K562 (cell line): ENCODE measurements at regions not wholly inside any gene's neighbourhood (a gene's known extent, or its start where the extent isn't known, plus 50 kb on each side); places are given as distances from the start of the nearest gene placed in this dataset.

Experiments used
- ATAC-seq: fragments of 200-7000 bp; cut with Tn5 transposase; 3 replicates; pipeline ENCODE4 v1.9.1; 2020; ENCODE audit warnings: moderate library complexity
- BruUV-seq: library from RNA; stranded (reverse); fragments of 400-500 nt; replicated peaks from 2 replicates; lab custom pipeline; 2021; lab: Mats Ljungman, UMichigan
- CTCF ChIA-PET: fragments of 300-600 bp; formaldehyde crosslinking; extraction: SDS; loops from one replicate; lab custom pipeline; 2021; ENCODE audit warnings: low intra/inter-chr PET ratio; lab: Yijun Ruan, JAX
- POLR2A ChIA-PET: fragments of 300-600, 350-650 bp; sonication (Branson Sonifier 250); formaldehyde crosslinking; extraction: SDS; loops from one replicate; lab custom pipeline; 2021; ENCODE audit warnings: antibody characterized with exemption, inconsistent platforms; lab: Yijun Ruan, JAX
- DNase-seq, 4 experiments: peaks; one replicate each; pipeline versions ENCODE4 v3.0.0 to v3.0.0-alpha.2; 2011 to 2018; ENCODE audit warnings: low spot score in 3 of 4, mixed read lengths in 3 of 4; ENCODE audit errors: extremely low read depth in 1 of 4
- FAIRE-seq: peaks from 2 replicates; lab custom pipeline; 2011; peaks lifted over from hg19 to GRCh38; lab: Jason Lieb, UNC
- H2AFZ ChIP-seq: 2 replicates; pipeline ENCODE4 v1.6.0; 2011; ENCODE audit warnings: low read depth, low read length, control low read depth, inconsistent platforms
- H3K27ac ChIP-seq: fragments of 200-600 bp; 3 replicates; pipeline ENCODE4 v1.8.0; 2011; ENCODE audit warnings: low read depth, mild to moderate bottlenecking, control low read depth, inconsistent platforms, low read length, moderate library complexity, mixed read lengths; ENCODE audit errors: extremely low read depth
- H3K27me3 ChIP-seq, 2 experiments: fragments of 300-600 bp in 1 of 2; 2 replicates in 1 of 2; 3 replicates in 1 of 2; pipeline versions ENCODE4 v1.6.0 to v1.8.0; 2011; ENCODE audit warnings: inconsistent platforms in 2 of 2, low read length in 2 of 2, mild to moderate bottlenecking in 1 of 2, mixed read lengths in 1 of 2, moderate library complexity in 1 of 2; ENCODE audit not compliant: control insufficient read depth in 2 of 2, insufficient read depth in 2 of 2
- H3K36me3 ChIP-seq: fragments of 300-600 bp; 3 replicates; pipeline ENCODE4 v1.8.0; 2011; ENCODE audit warnings: mild to moderate bottlenecking, low read length, inconsistent platforms; ENCODE audit not compliant: control insufficient read depth, insufficient read depth
- H3K4me1 ChIP-seq, 2 experiments: fragments of 200-600 bp in 1 of 2; replicated peaks in 1 of 2; 2 replicates in 1 of 2; 3 replicates in 1 of 2; pipeline versions ENCODE4 v1.5.1 to v1.8.0; 2011; ENCODE audit warnings: inconsistent platforms in 2 of 2, low read length in 2 of 2, mild to moderate bottlenecking in 1 of 2, mixed read lengths in 1 of 2, moderate library complexity in 1 of 2; ENCODE audit not compliant: control insufficient read depth in 2 of 2, insufficient read depth in 2 of 2
- H3K4me2 ChIP-seq: 2 replicates; pipeline ENCODE4 v1.6.1; 2011; ENCODE audit warnings: low read length, control low read depth, inconsistent platforms, mixed read lengths; ENCODE audit not compliant: insufficient read depth
- H3K4me3 ChIP-seq: fragments of 200-600 bp; sonication (generic), shearing (Covaris generic); 2 replicates; pipeline ENCODE4 v1.5.1; 2016; ENCODE audit warnings: control low read depth, inconsistent platforms
- H3K79me2 ChIP-seq: fragments of 200-600 bp; 3 replicates; pipeline ENCODE4 v1.8.0; 2011; ENCODE audit warnings: low read length, inconsistent platforms; ENCODE audit not compliant: control insufficient read depth, insufficient read depth
- H3K9ac ChIP-seq, 2 experiments: 2 replicates each; pipeline versions ENCODE4 v1.6.0 to v1.6.1; 2011; ENCODE audit warnings: low read depth in 2 of 2, low read length in 2 of 2, control low read depth in 1 of 2, inconsistent platforms in 1 of 2, mild to moderate bottlenecking in 1 of 2, mixed read lengths in 1 of 2; ENCODE audit not compliant: insufficient read depth in 1 of 2
- H3K9me1 ChIP-seq: one replicate; pipeline ENCODE4 v1.6.0; 2011; ENCODE audit warnings: inconsistent platforms, mild to moderate bottlenecking, low read length, moderate library complexity; ENCODE audit not compliant: control insufficient read depth, insufficient read depth
- H3K9me3 ChIP-seq: replicated peaks from 2 replicates; pipeline ENCODE4 v1.5.1; 2011; ENCODE audit warnings: low read depth, low read length, inconsistent platforms; ENCODE audit not compliant: control insufficient read depth, insufficient read depth
- H4K20me1 ChIP-seq: replicated peaks from 2 replicates; pipeline ENCODE4 v1.6.1; 2011; ENCODE audit warnings: low read length, inconsistent platforms, mixed read lengths; ENCODE audit not compliant: control insufficient read depth, insufficient read depth
- BMI1 ChIP-seq: fragments of 150-350 bp; IDR thresholded peaks from 2 replicates; pipeline ENCODE4 v1.6.1; 2014; ENCODE audit warnings: low read length
- CHD4 ChIP-seq: fragments of 200-600 bp; sonication (generic); IDR thresholded peaks from 3 replicates; pipeline ENCODE4 v1.6.1; 2012; ENCODE audit warnings: low read depth, mild to moderate bottlenecking, mixed read lengths, low read length, inconsistent platforms; ENCODE audit not compliant: insufficient read depth, insufficient replicate concordance, poor library complexity, severe bottlenecking
- DACH1 ChIP-seq: fragments of 450-650 bp; IDR thresholded peaks from 2 replicates; pipeline ENCODE4 v1.6.1; 2018; ENCODE audit not compliant: partially characterized antibody
- FOXJ3 ChIP-seq: sonication (generic); formaldehyde crosslinking; IDR thresholded peaks from 2 replicates; pipeline ENCODE4 v1.4.0; 2020; ENCODE audit warnings: mild to moderate bottlenecking, missing genetic modification reagents
- GTF2F1 ChIP-seq: IDR thresholded peaks from 2 replicates; pipeline ENCODE4 v1.6.1; 2011; ENCODE audit warnings: low read depth, low read length, improper control_type of control experiment
- NFIX ChIP-seq: fragments of 250-450 bp; sonication (Bioruptor Pico); IDR thresholded peaks from 2 replicates; pipeline ENCODE4 v1.4.0; 2020; ENCODE audit warnings: low read depth, mild to moderate bottlenecking, moderate library complexity
- NRF1 ChIP-seq, 2 experiments: fragments of 450-650 bp; IDR thresholded peaks in 1 of 2; conservative IDR thresholded peaks in 1 of 2; 2 replicates each; pipeline ENCODE4 v1.6.1; 2014; ENCODE audit warnings: mild to moderate bottlenecking in 2 of 2
- POLR3G ChIP-seq: IDR thresholded peaks from 2 replicates; pipeline ENCODE4 v1.6.1; 2011; ENCODE audit not compliant: insufficient read length, insufficient replicate concordance; ENCODE audit errors: extremely low read depth
- RBM15 ChIP-seq: fragments of 200-400 bp; formaldehyde crosslinking; IDR thresholded peaks from 2 replicates; pipeline ENCODE4 v1.6.1; 2018; ENCODE audit warnings: mild to moderate bottlenecking, low read length, moderate library complexity; ENCODE audit not compliant: insufficient read depth
- ZFPM2 ChIP-seq: fragments of 250-450 bp; sonication (Bioruptor Pico); IDR thresholded peaks from 2 replicates; pipeline ENCODE4 v1.5.1; 2022; ENCODE audit warnings: mild to moderate bottlenecking
- ZNF644 ChIP-seq: fragments of 200-800 bp; sonication (Bioruptor generic); IDR thresholded peaks from 2 replicates; pipeline ENCODE4 v1.6.1; 2016; ENCODE audit warnings: low read depth, missing genetic modification characterization, missing compliant biosample characterization
- WGBS: fragments of 100-300 bp; shearing (Covaris generic); methylation state at CpG from one replicate; pipeline ENCODE4 v1.1.6; 2016; ENCODE audit warnings: low coverage, mixed read lengths; ENCODE audit not compliant: insufficient coverage; ENCODE audit errors: missing lambda C conversion rate; 5-methylcytosine and 5-hydroxymethylcytosine counted together
- in situ Hi-C: fragments of 300-500 bp; cut with MboI; formaldehyde crosslinking; loops from 4 replicates; pipeline ENCODE4 v1.15.0; 2018; ENCODE audit warnings: inconsistent platforms, mixed read lengths
- intact Hi-C: fragments of 100-400 bp; cut with micrococcal nuclease; formaldehyde crosslinking; loops from 2 replicates; pipeline ENCODE4 v1.14.2; 2022
- TF ChIP-seq, protein P1 (sequence below), 2 experiments: fragments of 150-350 bp in 1 of 2; IDR thresholded peaks; 2 replicates each; pipeline ENCODE4 v1.6.1; 2012 to 2016; ENCODE audit warnings: low read depth in 2 of 2, low read length in 2 of 2, mild to moderate bottlenecking in 1 of 2, moderate library complexity in 1 of 2

DNA sequence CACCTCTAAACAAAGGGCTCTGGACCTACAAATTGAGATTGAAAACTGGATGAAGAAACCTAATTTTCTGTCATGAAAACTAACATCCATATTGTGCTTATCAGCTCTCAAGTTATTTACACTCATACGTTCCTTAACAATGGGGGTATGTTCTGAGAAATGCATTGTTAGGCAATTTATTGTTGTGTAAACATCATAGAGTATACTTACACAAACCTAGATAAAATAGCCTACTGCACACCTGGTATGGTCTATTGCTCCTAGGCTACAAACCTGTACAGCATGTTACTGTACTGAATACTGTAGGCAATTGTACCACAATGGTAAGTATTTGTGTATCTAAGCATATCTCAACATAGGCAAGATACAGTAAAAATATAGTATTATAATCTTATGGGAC lies 191.4 kb downstream of the TM2D1 start:
- no peaks in the 10 kb centered on the region for H3K4me1 ChIP-seq
- DNase-seq = no peak
- no peaks in the 10 kb centered on the region for H3K9me3 ChIP-seq
- no peak for ATAC-seq
- no peak for FAIRE-seq
- WGBS = 4% methylated on average over 1 of the region's 1 CpG
- H2AFZ ChIP-seq = no peak overlapping the region
- no peak overlapping the region for H3K27ac ChIP-seq
- CTCF ChIA-PET = no interaction called here
- peaks cover 2 to 14% of the 10 kb centered on the region in 2 experiments; a peak in 4 of 5 replicates for H3K27me3 ChIP-seq
- no peaks in the 10 kb centered on the region for H3K9me1 ChIP-seq
- no peaks in the 10 kb centered on the region for H3K36me3 ChIP-seq
- TF ChIP-seq NRF1 (conservative IDR thresholded peaks at IDR 0.05 in 1 of 2, IDR thresholded peaks at IDR 0.05 in 1 of 2) (no peak), POLR3G (no peak), NFIX (CRISPR knock-in tag) (no peak), GTF2F1 (no peak), ZFPM2 (CRISPR knock-in tag) (no peak), ZNF644 (tag) (no peak), RBM15 (no peak), CHD4 (no peak), FOXJ3 (CRISPR knock-in tag) (no peak), DACH1 (no peak), BMI1 (no peak)
- TF ChIP-seq, protein P1, sequence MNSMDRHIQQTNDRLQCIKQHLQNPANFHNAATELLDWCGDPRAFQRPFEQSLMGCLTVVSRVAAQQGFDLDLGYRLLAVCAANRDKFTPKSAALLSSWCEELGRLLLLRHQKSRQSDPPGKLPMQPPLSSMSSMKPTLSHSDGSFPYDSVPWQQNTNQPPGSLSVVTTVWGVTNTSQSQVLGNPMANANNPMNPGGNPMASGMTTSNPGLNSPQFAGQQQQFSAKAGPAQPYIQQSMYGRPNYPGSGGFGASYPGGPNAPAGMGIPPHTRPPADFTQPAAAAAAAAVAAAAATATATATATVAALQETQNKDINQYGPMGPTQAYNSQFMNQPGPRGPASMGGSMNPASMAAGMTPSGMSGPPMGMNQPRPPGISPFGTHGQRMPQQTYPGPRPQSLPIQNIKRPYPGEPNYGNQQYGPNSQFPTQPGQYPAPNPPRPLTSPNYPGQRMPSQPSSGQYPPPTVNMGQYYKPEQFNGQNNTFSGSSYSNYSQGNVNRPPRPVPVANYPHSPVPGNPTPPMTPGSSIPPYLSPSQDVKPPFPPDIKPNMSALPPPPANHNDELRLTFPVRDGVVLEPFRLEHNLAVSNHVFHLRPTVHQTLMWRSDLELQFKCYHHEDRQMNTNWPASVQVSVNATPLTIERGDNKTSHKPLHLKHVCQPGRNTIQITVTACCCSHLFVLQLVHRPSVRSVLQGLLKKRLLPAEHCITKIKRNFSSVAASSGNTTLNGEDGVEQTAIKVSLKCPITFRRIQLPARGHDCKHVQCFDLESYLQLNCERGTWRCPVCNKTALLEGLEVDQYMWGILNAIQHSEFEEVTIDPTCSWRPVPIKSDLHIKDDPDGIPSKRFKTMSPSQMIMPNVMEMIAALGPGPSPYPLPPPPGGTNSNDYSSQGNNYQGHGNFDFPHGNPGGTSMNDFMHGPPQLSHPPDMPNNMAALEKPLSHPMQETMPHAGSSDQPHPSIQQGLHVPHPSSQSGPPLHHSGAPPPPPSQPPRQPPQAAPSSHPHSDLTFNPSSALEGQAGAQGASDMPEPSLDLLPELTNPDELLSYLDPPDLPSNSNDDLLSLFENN (IDR thresholded peaks at IDR 0.05; ENCODE audit: low read depth in 2 of 2, low read length in 2 of 2) = no peak
- TF ChIP-seq, all 486 proteins: peak for 0
- Histone ChIP-seq H3K9ac (no peak overlapping the region), H3K4me3 (no peak overlapping the region), H4K20me1 (no peaks in the 10 kb centered on the region), H3K79me2 (no peaks in the 10 kb centered on the region), H3K4me2 (no peak overlapping the region)
- intact Hi-C loops (no loop called here), in situ Hi-C loops (no loop called here)
- POLR2A ChIA-PET = no interaction called here
- no TSS peak for BruUV-seq
